Fibroblast of lung (primary cell): ENCODE measurements at regions not wholly inside any gene's neighbourhood (a gene's known extent, or its start where the extent isn't known, plus 50 kb on each side); places are given as distances from the start of the nearest gene placed in this dataset.

Source experiments
- DNase-seq, 2 donors: peaks; one replicate each; pipeline versions ENCODE4 v3.0.0 to v3.0.0-alpha.2; 2010; ENCODE audit warnings: low read depth in 2 of 2
- H2AFZ ChIP-seq: 2 replicates; pipeline ENCODE4 v1.5.1; 2012; ENCODE audit warnings: low read length, control low read depth, inconsistent platforms
- H3K27ac ChIP-seq: 2 replicates; pipeline ENCODE4 v1.5.1; 2011; ENCODE audit warnings: low read length, control low read depth; ENCODE audit not compliant: insufficient read depth
- H3K27me3 ChIP-seq: 2 replicates; pipeline ENCODE4 v1.5.1; 2011; ENCODE audit warnings: mild to moderate bottlenecking, low read length; ENCODE audit not compliant: control insufficient read depth, insufficient read depth
- H3K36me3 ChIP-seq: 2 replicates; pipeline ENCODE4 v1.5.1; 2011; ENCODE audit warnings: low read length; ENCODE audit not compliant: control insufficient read depth, insufficient read depth
- H3K4me1 ChIP-seq: 2 replicates; pipeline ENCODE4 v1.5.1; 2011; ENCODE audit warnings: low read length; ENCODE audit not compliant: control insufficient read depth, insufficient read depth; ENCODE audit errors: extremely low read depth
- H3K4me2 ChIP-seq: 2 replicates; pipeline ENCODE4 v1.5.1; 2011; ENCODE audit warnings: low read length, control low read depth; ENCODE audit not compliant: insufficient read depth; ENCODE audit errors: extremely low read depth
- H3K4me3 ChIP-seq, 4 experiments: fragments of 200-600 bp in 1 of 4; sonication (generic) in 1 of 4; replicated peaks in 1 of 4; 2 replicates each; pipeline ENCODE4 v1.5.1; 2011 to 2016; ENCODE audit warnings: low read length in 4 of 4, low read depth in 3 of 4, mild to moderate bottlenecking in 3 of 4, control low read depth in 2 of 4, inconsistent platforms in 1 of 4, mixed read lengths in 1 of 4; ENCODE audit not compliant: insufficient read depth in 1 of 4; ENCODE audit errors: control extremely low read depth in 1 of 4
- H3K79me2 ChIP-seq: 2 replicates; pipeline ENCODE4 v1.5.1; 2012; ENCODE audit warnings: mild to moderate bottlenecking, low read length, inconsistent platforms; ENCODE audit not compliant: control insufficient read depth, insufficient read depth
- H3K9ac ChIP-seq: 2 replicates; pipeline ENCODE4 v1.5.1; 2011; ENCODE audit warnings: mild to moderate bottlenecking, low read length, control low read depth; ENCODE audit not compliant: insufficient read depth
- H3K9me3 ChIP-seq: 2 replicates; pipeline ENCODE4 v1.5.1; 2012; ENCODE audit warnings: low read depth, low read length; ENCODE audit not compliant: control insufficient read depth, insufficient read depth
- H4K20me1 ChIP-seq: 2 replicates; pipeline ENCODE4 v1.5.1; 2011; ENCODE audit warnings: low read length; ENCODE audit not compliant: control insufficient read depth, insufficient read depth; ENCODE audit errors: extremely low read depth
- CTCF ChIP-seq, 2 donors: IDR thresholded peaks in 1 of 2; conservative IDR thresholded peaks in 1 of 2; 1 replicate in 1 of 2; 2 replicates in 1 of 2; pipeline ENCODE4 v1.5.1; 2011 to 2012; ENCODE audit warnings: low read length in 2 of 2, control low read depth in 1 of 2, inconsistent platforms in 1 of 2, low read depth in 1 of 2, mild to moderate bottlenecking in 1 of 2
- EZH2 ChIP-seq: IDR thresholded peaks from 2 replicates; pipeline ENCODE4 v1.5.1; 2012; ENCODE audit warnings: low read length, control low read depth, mild to moderate bottlenecking; ENCODE audit errors: missing control alignments

GRCh38 chr4:36709991-36710390 lies 428.6 kb downstream of the DTHD1 start:
- no peaks in the 10 kb centered on the region for H3K36me3 ChIP-seq
- no peaks in the 10 kb centered on the region for H3K4me1 ChIP-seq
- no peaks in the 10 kb centered on the region for H3K79me2 ChIP-seq
- TF ChIP-seq CTCF (conservative IDR thresholded peaks at IDR 0.05 in 1 of 2, IDR thresholded peaks at IDR 0.05 in 1 of 2; ENCODE audit: low read depth in 1 of 2, low read length in 2 of 2) (no peak), EZH2 (no peak)
- H4K20me1 ChIP-seq: no peaks in the 10 kb centered on the region
- H3K9me3 ChIP-seq: no peaks in the 10 kb centered on the region
- H3K4me3 ChIP-seq: no peak overlapping the region
- no peak overlapping the region for H2AFZ ChIP-seq
- no peaks in the 10 kb centered on the region for H3K27me3 ChIP-seq
- no peak for DNase-seq
- no peak overlapping the region for H3K9ac ChIP-seq
- no peak overlapping the region for H3K27ac ChIP-seq
- no peak overlapping the region for H3K4me2 ChIP-seq

GRCh38 chr4:36712013-36712412 lies 430.6 kb downstream of the DTHD1 start:
- H2AFZ ChIP-seq: no peak overlapping the region
- no peak for TF ChIP-seq CTCF (conservative IDR thresholded peaks at IDR 0.05 in 1 of 2, IDR thresholded peaks at IDR 0.05 in 1 of 2; ENCODE audit: low read depth in 1 of 2, low read length in 2 of 2)
- no peak for TF ChIP-seq EZH2
- H3K4me3 ChIP-seq: no peak overlapping the region
- no peak overlapping the region for H3K9ac ChIP-seq
- H3K27me3 ChIP-seq: no peaks in the 10 kb centered on the region
- DNase-seq: peak in 1 of 2 donors; percentile 44
- H3K4me2 ChIP-seq: no peak overlapping the region
- no peak overlapping the region for H3K27ac ChIP-seq
- no peaks in the 10 kb centered on the region for H3K9me3 ChIP-seq
- H3K36me3 ChIP-seq: no peaks in the 10 kb centered on the region
- no peaks in the 10 kb centered on the region for H4K20me1 ChIP-seq
- no peaks in the 10 kb centered on the region for H3K4me1 ChIP-seq
- no peaks in the 10 kb centered on the region for H3K79me2 ChIP-seq

GRCh38 chr4:36716874-36717273 lies 435.5 kb downstream of the DTHD1 start:
- Histone ChIP-seq H3K9ac (no peak overlapping the region), H3K4me3 (no peak overlapping the region), H3K4me1 (no peaks in the 10 kb centered on the region), H2AFZ (no peak overlapping the region), H3K27me3 (no peaks in the 10 kb centered on the region), H3K4me2 (no peak overlapping the region), H3K27ac (no peak overlapping the region), H4K20me1 (no peaks in the 10 kb centered on the region), H3K79me2 (no peaks in the 10 kb centered on the region), H3K9me3 (no peaks in the 10 kb centered on the region), H3K36me3 (no peaks in the 10 kb centered on the region)
- TF ChIP-seq CTCF (conservative IDR thresholded peaks at IDR 0.05 in 1 of 2, IDR thresholded peaks at IDR 0.05 in 1 of 2; ENCODE audit: low read depth in 1 of 2, low read length in 2 of 2) (no peak), EZH2 (no peak)
- no peak for DNase-seq
